HEK293 (cell line): ENCODE measurements at regions not wholly inside any gene's neighbourhood (a gene's known extent, or its start where the extent isn't known, plus 50 kb on each side); places are given as distances from the start of the nearest gene placed in this dataset.

Experiments used
- CTCF ChIA-PET: fragments of 350-600 bp; formaldehyde crosslinking; extraction: SDS; loops from one replicate; lab custom pipeline; 2021; ENCODE audit warnings: antibody characterized with exemption; lab: Yijun Ruan, JAX
- POLR2A ChIA-PET: fragments of 300-600 bp; formaldehyde crosslinking; extraction: SDS; loops from one replicate; lab custom pipeline; 2020; ENCODE audit warnings: antibody characterized with exemption, inconsistent platforms; lab: Yijun Ruan, JAX
- H3K27ac ChIP-seq: fragments of 200-500 bp; sonication (Bioruptor generic); 2 replicates; pipeline ENCODE4 v1.5.1; 2014; ENCODE audit warnings: low read depth, low read length, control low read depth, inconsistent platforms; ENCODE audit errors: extremely low read depth
- H3K36me3 ChIP-seq, 2 experiments: fragments of 200-500 bp in 1 of 2; sonication (Bioruptor generic) in 1 of 2; 1 replicate in 1 of 2; 2 replicates in 1 of 2; pipeline ENCODE4 v1.5.1; 2014 to 2017; ENCODE audit warnings: inconsistent platforms in 2 of 2, low read length in 2 of 2; ENCODE audit not compliant: control insufficient read depth in 2 of 2, insufficient read depth in 1 of 2
- H3K4me1 ChIP-seq: fragments of 200-500 bp; sonication (Bioruptor generic); 2 replicates; pipeline ENCODE4 v1.5.1; 2014; ENCODE audit warnings: mild to moderate bottlenecking, low read length, inconsistent platforms; ENCODE audit not compliant: control insufficient read depth, insufficient read depth
- H3K4me3 ChIP-seq: 2 replicates; pipeline ENCODE4 v1.5.1; 2011; ENCODE audit warnings: low read depth, mild to moderate bottlenecking, control low read depth, low read length, moderate library complexity
- H3K9me3 ChIP-seq: fragments of 200-500 bp; sonication (Bioruptor generic); 2 replicates; pipeline ENCODE4 v1.5.1; 2014; ENCODE audit warnings: low read depth, low read length, inconsistent platforms; ENCODE audit not compliant: control insufficient read depth, insufficient read depth
- ELK4 ChIP-seq: IDR thresholded peaks from 2 replicates; pipeline ENCODE4 v1.6.1; 2011; ENCODE audit warnings: mild to moderate bottlenecking, low read depth, low read length, borderline replicate concordance
- SP7 ChIP-seq: fragments of 450-650 bp; formaldehyde crosslinking; IDR thresholded peaks from 2 replicates; pipeline ENCODE4 v1.5.1; 2016; ENCODE audit warnings: missing biosample characterization, missing genetic modification characterization
- ZFP37 ChIP-seq: fragments of 450-650 bp; formaldehyde crosslinking; IDR thresholded peaks from 2 replicates; pipeline ENCODE4 v1.5.1; 2016; ENCODE audit warnings: missing biosample characterization, missing genetic modification characterization
- ZNF239 ChIP-seq: fragments of 450-650 bp; formaldehyde crosslinking; IDR thresholded peaks from 2 replicates; pipeline ENCODE4 v1.5.1; 2016; ENCODE audit warnings: missing biosample characterization, missing genetic modification characterization
- ZNF280D ChIP-seq: fragments of 450-650 bp; formaldehyde crosslinking; IDR thresholded peaks from 2 replicates; pipeline ENCODE4 v1.5.1; 2016; ENCODE audit warnings: missing biosample characterization, missing genetic modification characterization
- ZNF335 ChIP-seq: fragments of 450-650 bp; formaldehyde crosslinking; conservative IDR thresholded peaks from 2 replicates; pipeline ENCODE4 v1.5.1; 2016; ENCODE audit warnings: missing biosample characterization, missing genetic modification characterization
- ZNF449 ChIP-seq: fragments of 450-650 bp; formaldehyde crosslinking; IDR thresholded peaks from 2 replicates; pipeline ENCODE4 v1.5.1; 2017; ENCODE audit warnings: missing biosample characterization, mild to moderate bottlenecking, missing genetic modification characterization, moderate library complexity
- ZNF830 ChIP-seq: fragments of 450-650 bp; IDR thresholded peaks from 2 replicates; pipeline ENCODE4 v1.5.0; 2018; ENCODE audit warnings: missing biosample characterization, missing genetic modification characterization, low read depth, mild to moderate bottlenecking, moderate library complexity
- TF ChIP-seq, protein P1 (sequence below): fragments of 450-650 bp; formaldehyde crosslinking; IDR thresholded peaks from 2 replicates; pipeline ENCODE4 v1.5.1; 2016; ENCODE audit warnings: missing biosample characterization, missing genetic modification characterization

GRCh38 chr20:50460115-50460607 is 50.0 kb upstream of the PTPN1 start:
- TF ChIP-seq SP7 (tag by site-specific recombination) (no peak), ELK4 (no peak), ZFP37 (tag by site-specific recombination) (no peak), ZNF830 (no peak), ZNF239 (tag by site-specific recombination) (no peak), ZNF335 (tag by site-specific recombination) (no peak), ZNF449 (tag by site-specific recombination) (no peak), ZNF280D (tag by site-specific recombination) (no peak)
- TF ChIP-seq, protein P1, sequence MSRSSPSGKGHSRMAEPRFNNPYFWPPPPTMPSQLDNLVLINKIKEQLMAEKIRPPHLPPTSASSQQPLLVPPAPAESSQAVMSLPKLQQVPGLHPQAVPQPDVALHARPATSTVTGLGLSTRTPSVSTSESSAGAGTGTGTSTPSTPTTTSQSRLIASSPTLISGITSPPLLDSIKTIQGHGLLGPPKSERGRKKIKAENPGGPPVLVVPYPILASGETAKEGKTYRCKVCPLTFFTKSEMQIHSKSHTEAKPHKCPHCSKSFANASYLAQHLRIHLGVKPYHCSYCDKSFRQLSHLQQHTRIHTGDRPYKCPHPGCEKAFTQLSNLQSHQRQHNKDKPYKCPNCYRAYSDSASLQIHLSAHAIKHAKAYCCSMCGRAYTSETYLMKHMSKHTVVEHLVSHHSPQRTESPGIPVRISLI (tag by site-specific recombination), result no peak
- Histone ChIP-seq H3K4me3 (no peak overlapping the region), H3K36me3 (no peaks in the 10 kb centered on the region), H3K4me1 (no peaks in the 10 kb centered on the region; the same call in 1 of the 2 replicates), H3K27ac (no peak overlapping the region), H3K9me3 (no peaks in the 10 kb centered on the region)
- CTCF ChIA-PET, result interaction anchor here (0.6 to 6.4 kb wide), 3 partner anchors 31 to 271 kb away, joined by 3 to 106 read pairs (median 3); partner anchors contain the start of gene CEBPB
- POLR2A ChIA-PET, result no interaction called here
